Ovary (tissue), 3 donors: ENCODE measurements at regions not wholly inside any gene's neighbourhood (a gene's known extent, or its start where the extent isn't known, plus 50 kb on each side); places are given as distances from the start of the nearest gene placed in this dataset.

ENCODE experiments used
- CTCF ChIP-seq, 3 donors: fragments of 450-650 bp in 2 of 3; fragments of 200-600 bp in 1 of 3; IDR thresholded peaks; one replicate each; pipeline versions ENCODE4 v1.5.1 to v1.8.0; 2016 to 2022; ENCODE audit warnings: antibody characterized with exemption in 3 of 3, mild to moderate bottlenecking in 1 of 3
- POLR2A ChIP-seq: fragments of 450-650 bp; IDR thresholded peaks from one replicate; pipeline ENCODE4 v1.6.1; 2017; ENCODE audit warnings: antibody characterized with exemption, mild to moderate bottlenecking, moderate library complexity
- donor health status: DM: no; HTN: no; CAD: no.

DNA sequence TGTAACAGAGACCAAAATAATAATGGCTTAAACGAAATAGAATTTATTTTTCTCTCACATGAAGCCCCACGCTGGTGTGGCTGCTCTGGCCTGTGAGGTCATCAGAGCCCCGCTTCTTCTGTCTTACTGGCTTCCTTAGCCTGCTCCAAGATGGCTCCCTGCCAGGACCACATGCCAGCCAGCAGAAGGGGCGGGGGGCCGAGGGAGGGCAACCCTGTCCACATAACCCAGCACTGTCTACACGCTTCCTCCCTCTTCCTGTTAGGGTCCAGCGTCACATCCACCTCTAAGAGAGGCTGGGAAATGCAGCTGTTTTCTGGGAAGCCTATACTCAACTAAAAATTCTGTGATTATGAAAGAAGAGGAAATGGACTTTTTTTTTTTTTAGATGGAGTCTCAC is 107.9 kb upstream of the DLG1 start:
- TF ChIP-seq CTCF (IDR thresholded peaks at IDR 0.05) (no peak), POLR2A (no peak)
